ENCODE measurements at regions not wholly inside any gene's neighbourhood (a gene's known extent, or its start where the extent isn't known, plus 50 kb on each side); places are given as distances from the start of the nearest gene placed in this dataset.

- no peak overlapping the region for H3K56ac ChIP-seq (ENCODE audit: extremely low read depth, insufficient read depth, low read length)
- H3K14ac ChIP-seq (replicated peaks; ENCODE audit: low read depth, low read length) = no peak overlapping the region
- H2AK9ac ChIP-seq (replicated peaks; ENCODE audit: low read depth, low read length, poor library complexity) = no peak overlapping the region
- no peak overlapping the region for H2AFZ ChIP-seq (replicated peaks; ENCODE audit: low read length, poor library complexity)
- H4K91ac ChIP-seq (ENCODE audit: insufficient read depth, low read depth, low read length) = no peak overlapping the region
- H3K23ac ChIP-seq (ENCODE audit: low read depth, low read length) = no peak overlapping the region
- peaks cover 26% of the 10 kb centered on the region for H3K9me3 ChIP-seq (ENCODE audit: control insufficient read depth, insufficient read depth, low read length)
- no peak overlapping the region for H3K4ac ChIP-seq (ENCODE audit: low read depth, low read length)
- no peak overlapping the region for H4K5ac ChIP-seq (ENCODE audit: low read depth, low read length)
- H3K79me1 ChIP-seq (ENCODE audit: low read depth in 1 of 2, low read length in 2 of 2) = no peaks in the 10 kb centered on the region
- H4K8ac ChIP-seq (ENCODE audit: low read depth in 2 of 2, low read length in 2 of 2) = no peak overlapping the region
- WGBS, 2 experiments (ENCODE audit: extremely low coverage in 2 of 2, insufficient read length in 1 of 2) = 80% methylated on average over 1 of the region's 7 CpGs; no CpG with 5 or more reads in 1 of the 2 experiments
- no peak overlapping the region for H2BK15ac ChIP-seq (ENCODE audit: low read depth, low read length)
- intact Hi-C loops (cut with micrococcal nuclease) = no loop called here
- no TSS peak for BruUV-seq (replicated peaks)
- no peaks in the 10 kb centered on the region for H3K27me3 ChIP-seq (ENCODE audit: control insufficient read depth, insufficient read depth, low read length)
- POLR2A ChIA-PET (ENCODE audit: unreplicated experiment) = no interaction called here
- no peak overlapping the region for H3K4me3 ChIP-seq (ENCODE audit: insufficient read depth, low read depth, low read length)
- H3K4me1 ChIP-seq (ENCODE audit: control insufficient read depth, insufficient read depth, low read length) = no peaks in the 10 kb centered on the region
- no peak for DNase-seq
- ATAC-seq (ENCODE audit: low read depth) = no peak
- H4K20me1 ChIP-seq (ENCODE audit: insufficient read depth, low read length) = no peaks in the 10 kb centered on the region
- H3K18ac ChIP-seq (ENCODE audit: low read depth, low read length) = no peak overlapping the region
- dilution Hi-C loops (cut with HindIII; ENCODE audit: low sequenced_read_pairs, unreplicated experiment) = no loop called here
- H3K4me2 ChIP-seq (ENCODE audit: low read depth, low read length) = no peak overlapping the region
- no peak overlapping the region for H2AK5ac ChIP-seq (ENCODE audit: low read depth, low read length)
- H2BK5ac ChIP-seq (ENCODE audit: low read depth, low read length, poor library complexity, severe bottlenecking) = no peak overlapping the region
- H3K9me1 ChIP-seq (ENCODE audit: insufficient read depth, low read length) = no peaks in the 10 kb centered on the region
- H2BK20ac ChIP-seq (ENCODE audit: low read depth, low read length) = no peak overlapping the region
- no peak overlapping the region for H2BK120ac ChIP-seq (ENCODE audit: low read depth, low read length)
- CTCF ChIA-PET = no interaction called here
- no peak overlapping the region for H3K9ac ChIP-seq (ENCODE audit: low read depth, low read length)
- TF ChIP-seq NFE2L2 (IDR thresholded peaks at IDR 0.05; ENCODE audit: low read depth, low read length) (no peak), FOS (IDR thresholded peaks at IDR 0.05; ENCODE audit: low read depth, low read length) (no peak), ELK1 (IDR thresholded peaks at IDR 0.05; ENCODE audit: borderline replicate concordance, low read depth, low read length) (no peak), RFX5 (IDR thresholded peaks at IDR 0.05; ENCODE audit: low read depth, low read length) (no peak), USF2 (IDR thresholded peaks at IDR 0.05; ENCODE audit: low read depth, low read length) (no peak)
- H3K36me3 ChIP-seq (ENCODE audit: control insufficient read depth, insufficient read depth, low read length) = no peaks in the 10 kb centered on the region
- in situ Hi-C loops (cut with MboI; ENCODE audit: low sequenced_read_pairs) = no loop called here
- no peak overlapping the region for H3K27ac ChIP-seq (ENCODE audit: insufficient read depth, low read length)
Observed at GRCh38 chr7:156019308-156019707, 207.0 kb upstream of the SHH start.
